Vagina (tissue), 2 donors: ENCODE measurements at regions not wholly inside any gene's neighbourhood (a gene's known extent, or its start where the extent isn't known, plus 50 kb on each side); places are given as distances from the start of the nearest gene placed in this dataset.

Source experiments
- DNase-seq, 2 donors: peaks; one replicate each; pipeline ENCODE4 v3.0.0-alpha.2; 2017; ENCODE audit errors: extremely low spot score in 2 of 2
- H3K27ac ChIP-seq: fragments of 200-600 bp; sonication (generic); one replicate; pipeline ENCODE4 v1.5.1; 2019
- H3K27me3 ChIP-seq: fragments of 200-600 bp; sonication (generic); one replicate; pipeline ENCODE4 v1.5.1; 2019
- H3K36me3 ChIP-seq, 2 donors: fragments of 200-600 bp; sonication (generic); one replicate each; pipeline ENCODE4 v1.5.1; 2017 to 2019
- H3K4me1 ChIP-seq: fragments of 200-600 bp; sonication (generic); one replicate; pipeline ENCODE4 v1.5.1; 2019
- H3K4me3 ChIP-seq, 2 donors: fragments of 200-600 bp; sonication (generic); 1 replicate in 1 of 2; 2 replicates in 1 of 2; pipeline ENCODE4 v1.5.1; 2016 to 2019
- H3K9me3 ChIP-seq: fragments of 200-600 bp; sonication (generic); one replicate; pipeline ENCODE4 v1.5.1; 2019
- CTCF ChIP-seq, 3 experiments: fragments of 450-650 bp in 2 of 3; fragments of 200-600 bp in 1 of 3; sonication (generic) in 1 of 3; IDR thresholded peaks; one replicate each; pipeline ENCODE4 v1.5.1; 2017 to 2019; ENCODE audit warnings: antibody characterized with exemption in 3 of 3, mild to moderate bottlenecking in 2 of 3, moderate library complexity in 2 of 3
- POLR2A ChIP-seq, 2 donors: fragments of 450-650 bp; IDR thresholded peaks; one replicate each; pipeline ENCODE4 v1.6.1; 2017; ENCODE audit warnings: antibody characterized with exemption in 2 of 2, mild to moderate bottlenecking in 2 of 2, moderate library complexity in 2 of 2
- POLR2AphosphoS5 ChIP-seq, 2 donors: sonication (generic); formaldehyde crosslinking; IDR thresholded peaks; one replicate each; pipeline ENCODE4 v1.9.0; 2017; ENCODE audit warnings: antibody characterized with exemption in 2 of 2, mild to moderate bottlenecking in 2 of 2, low read depth in 1 of 2; ENCODE audit not compliant: insufficient read depth in 1 of 2
- intact Hi-C: fragments of 100-400 bp; cut with DNase I; formaldehyde crosslinking; loops from one replicate; pipeline ENCODE4 v1.15.1; 2023

- DNase-seq, result no peak
- intact Hi-C loops, result no loop called here
- no peak overlapping the region for H3K27ac ChIP-seq
Measured at GRCh38 chr3:64900156-64900555, 212.4 kb upstream of the ADAMTS9 start.

GRCh38 chr3:64898941-64899340, 211.1 kb upstream of the ADAMTS9 start:
- DNase-seq, result no peak
- no peak for TF ChIP-seq POLR2AphosphoS5 (IDR thresholded peaks at IDR 0.05; ENCODE audit: insufficient read depth in 1 of 2, low read depth in 1 of 2)
- TF ChIP-seq POLR2A (IDR thresholded peaks at IDR 0.05), result no peak
- no peak for TF ChIP-seq CTCF (IDR thresholded peaks at IDR 0.05)
- no peak overlapping the region for H3K27ac ChIP-seq
- H3K4me3 ChIP-seq, result no peak overlapping the region
- no peaks in the 10 kb centered on the region for H3K36me3 ChIP-seq
- H3K27me3 ChIP-seq, result no peaks in the 10 kb centered on the region
- no peaks in the 10 kb centered on the region for H3K9me3 ChIP-seq
- intact Hi-C loops, result no loop called here
- H3K4me1 ChIP-seq, result peaks cover 40% of the 10 kb centered on the region

More at GRCh38 chr3:64900156-64900555, 212.4 kb upstream of the ADAMTS9 start:
- no peaks in the 10 kb centered on the region for H3K9me3 ChIP-seq
- no peaks in the 10 kb centered on the region for H3K27me3 ChIP-seq
- H3K36me3 ChIP-seq, result no peaks in the 10 kb centered on the region
- no peak overlapping the region for H3K4me3 ChIP-seq
- H3K4me1 ChIP-seq, result peaks cover 32% of the 10 kb centered on the region
- TF ChIP-seq POLR2AphosphoS5 (IDR thresholded peaks at IDR 0.05; ENCODE audit: insufficient read depth in 1 of 2, low read depth in 1 of 2) (no peak), POLR2A (IDR thresholded peaks at IDR 0.05) (no peak), CTCF (IDR thresholded peaks at IDR 0.05) (no peak)

GRCh38 chr3:64895991-64896895, 208.4 kb upstream of the ADAMTS9 start:
- Histone ChIP-seq H3K4me3 (no peak overlapping the region), H3K27ac (no peak overlapping the region), H3K9me3 (no peaks in the 10 kb centered on the region), H3K4me1 (peaks cover 14% of the 10 kb centered on the region), H3K36me3 (no peaks in the 10 kb centered on the region), H3K27me3 (no peaks in the 10 kb centered on the region)
- TF ChIP-seq POLR2AphosphoS5 (IDR thresholded peaks at IDR 0.05; ENCODE audit: insufficient read depth in 1 of 2, low read depth in 1 of 2) (no peak), CTCF (IDR thresholded peaks at IDR 0.05) (no peak), POLR2A (IDR thresholded peaks at IDR 0.05) (no peak)
- intact Hi-C loops, result no loop called here
- no peak for DNase-seq

GRCh38 chr3:64895106-64895990, 207.5 kb upstream of the ADAMTS9 start:
- Histone ChIP-seq H3K27ac (no peak overlapping the region), H3K36me3 (no peaks in the 10 kb centered on the region), H3K9me3 (no peaks in the 10 kb centered on the region), H3K4me1 (peaks cover 8% of the 10 kb centered on the region), H3K27me3 (no peaks in the 10 kb centered on the region), H3K4me3 (no peak overlapping the region)
- intact Hi-C loops, result no loop called here
- DNase-seq, result no peak
- no peak for TF ChIP-seq POLR2A (IDR thresholded peaks at IDR 0.05)
- no peak for TF ChIP-seq CTCF (IDR thresholded peaks at IDR 0.05)
- no peak for TF ChIP-seq POLR2AphosphoS5 (IDR thresholded peaks at IDR 0.05; ENCODE audit: insufficient read depth in 1 of 2, low read depth in 1 of 2)
